IPS DF 4.7 (cell line): ENCODE measurements at regions not wholly inside any gene's neighbourhood (a gene's known extent, or its start where the extent isn't known, plus 50 kb on each side); places are given as distances from the start of the nearest gene placed in this dataset.

Experiments
- DNase-seq: peaks from one replicate; pipeline ENCODE4 v3.0.0-alpha.2; 2013; ENCODE audit warnings: low spot score; ENCODE audit errors: extremely low read depth

DNA sequence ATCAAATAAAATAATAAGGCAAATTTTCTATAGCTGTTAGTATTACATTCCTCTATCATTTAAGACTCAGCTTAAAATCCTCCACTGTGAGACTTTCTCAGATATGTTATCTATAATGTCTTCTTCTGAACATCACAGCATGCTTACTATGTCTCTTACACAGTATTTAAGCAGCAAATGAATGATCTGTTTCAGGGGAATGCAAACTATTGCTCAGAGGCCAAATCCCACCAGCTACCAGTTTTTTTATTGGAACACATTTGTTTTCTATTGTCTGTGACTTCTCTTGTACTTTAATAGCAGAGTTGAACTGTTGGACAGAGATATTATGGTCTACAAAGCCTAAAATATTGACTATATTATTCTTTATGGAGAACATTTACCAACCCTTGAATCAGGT is 59.6 kb downstream of the C3orf38 start:
- no peak for DNase-seq

DNA sequence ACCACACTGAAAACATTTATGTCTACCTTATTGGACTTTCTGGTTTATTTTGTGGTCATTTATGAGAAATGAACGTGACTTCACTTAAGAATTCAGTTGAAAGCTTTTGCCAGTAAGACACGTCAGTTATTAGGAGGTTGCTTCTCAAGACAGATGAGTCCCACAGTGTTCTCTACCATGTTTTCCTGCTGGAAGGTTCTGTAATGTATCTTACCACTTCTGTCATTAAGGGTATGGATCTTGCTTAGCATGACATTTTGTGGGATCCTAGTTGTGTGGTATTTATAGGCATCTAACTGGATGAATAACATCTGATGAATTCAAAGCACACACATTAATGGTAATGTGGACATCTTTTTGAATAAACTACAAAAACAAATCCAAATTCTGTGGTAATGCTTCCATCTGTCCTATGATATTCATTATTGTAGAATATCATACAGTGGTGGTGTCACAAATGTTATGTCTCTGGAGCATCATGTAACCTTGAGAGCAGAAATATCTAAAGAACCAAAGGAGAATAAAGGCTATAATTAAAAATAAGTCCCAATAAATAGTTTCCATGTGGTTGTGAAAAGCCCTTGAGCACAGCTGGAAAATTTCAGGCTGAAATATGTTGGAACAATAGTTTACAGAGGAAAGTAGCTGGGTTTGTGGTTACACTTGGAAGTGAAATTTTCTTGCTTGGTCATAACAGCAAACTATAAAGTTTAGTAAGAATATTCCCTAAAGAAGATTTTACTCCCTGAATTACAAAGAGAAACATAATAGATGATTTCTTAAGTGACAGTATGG is 61.5 kb downstream of the C3orf38 start:
- DNase-seq = no peak

DNA sequence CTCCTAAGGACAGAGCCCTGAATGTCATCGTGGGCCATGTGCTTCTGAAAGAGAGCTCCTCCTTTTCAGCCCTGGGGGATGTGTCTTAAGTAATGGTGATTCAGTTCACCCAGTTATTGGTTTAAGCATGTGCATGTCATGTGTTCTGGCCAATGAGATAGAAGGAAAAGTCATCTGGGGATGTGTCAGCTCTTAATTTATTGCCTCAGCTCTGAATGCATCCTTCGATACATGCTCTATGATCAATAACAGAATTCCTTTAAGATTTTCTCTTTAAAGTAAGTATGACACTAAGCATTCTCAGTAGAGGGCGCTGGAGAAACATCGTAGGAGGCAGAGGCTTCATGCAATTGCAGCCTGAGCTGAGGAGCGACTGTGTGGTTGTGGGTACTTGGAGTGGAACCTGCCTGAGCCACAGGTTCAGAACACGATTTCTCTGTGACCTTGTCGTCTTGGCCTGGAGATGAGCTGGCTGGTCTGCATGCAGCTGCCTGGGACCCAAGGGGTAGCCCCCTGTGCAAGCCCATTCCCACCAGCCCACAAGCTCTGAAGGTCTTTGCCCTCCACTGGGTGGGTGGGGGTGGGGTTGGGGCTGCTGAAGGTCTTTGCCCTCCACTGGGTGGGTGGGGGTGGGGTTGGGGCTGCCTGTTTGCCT is 69.5 kb downstream of the C3orf38 start:
- DNase-seq = peak; percentile 68

DNA sequence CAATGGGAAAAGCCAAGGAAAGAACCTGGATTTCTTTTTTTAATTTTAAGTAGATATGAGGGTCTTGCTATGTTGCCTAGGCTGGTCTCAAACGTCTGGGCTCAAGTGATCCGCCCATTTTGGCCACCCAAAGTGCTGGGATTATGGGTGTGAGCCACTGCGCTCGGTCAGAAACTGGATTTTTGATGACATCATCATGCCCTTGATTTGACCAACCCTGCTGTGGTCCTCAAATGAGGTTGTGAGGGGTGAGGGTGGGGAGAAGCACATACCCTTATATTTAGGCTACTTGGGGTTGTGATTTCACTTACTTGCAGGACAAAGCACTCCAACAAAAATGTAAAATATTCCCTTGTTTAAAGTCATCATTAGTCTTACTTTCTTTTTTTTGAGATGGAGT is 70.4 kb downstream of the C3orf38 start:
- no peak for DNase-seq

DNA sequence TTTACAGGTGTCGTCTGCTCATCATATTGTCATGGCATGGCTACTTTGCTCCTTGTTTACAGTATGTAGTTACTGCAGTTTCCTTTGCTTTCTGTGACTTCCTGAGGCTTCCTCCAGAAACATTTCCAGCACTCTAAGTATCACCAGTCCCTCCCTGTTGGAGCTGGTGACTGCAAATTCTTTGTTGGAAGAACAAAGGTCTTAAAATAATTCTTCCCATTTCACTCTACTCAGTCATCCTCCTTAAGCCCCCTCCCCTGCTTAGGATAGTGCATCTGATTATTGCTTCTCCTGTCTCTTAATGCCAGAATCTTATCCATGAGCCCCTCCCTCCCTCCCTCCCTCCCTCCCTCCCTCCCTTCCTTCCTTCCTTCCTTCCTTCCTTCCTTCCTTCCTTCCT is 72.0 kb downstream of the C3orf38 start:
- no peak for DNase-seq

DNA sequence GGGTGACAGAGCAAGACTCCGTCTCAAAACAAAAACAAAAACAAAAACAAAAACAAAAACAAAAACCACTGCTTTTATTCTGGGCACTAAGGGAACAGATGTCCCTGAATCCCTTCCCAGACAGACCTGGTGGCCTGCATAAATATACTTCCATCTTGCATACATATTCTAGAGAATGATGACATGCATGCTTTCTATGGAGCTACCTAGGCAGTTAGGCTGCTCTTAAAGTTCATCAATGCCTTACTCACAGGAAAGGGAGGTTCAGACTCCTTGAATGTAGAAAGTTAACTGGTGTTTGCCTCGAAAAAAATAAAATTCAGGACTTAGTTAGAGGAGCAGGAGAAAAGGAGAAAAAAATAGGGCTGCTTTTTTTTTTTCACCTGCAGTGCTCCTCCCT is 72.6 kb downstream of the C3orf38 start:
- DNase-seq = no peak

DNA sequence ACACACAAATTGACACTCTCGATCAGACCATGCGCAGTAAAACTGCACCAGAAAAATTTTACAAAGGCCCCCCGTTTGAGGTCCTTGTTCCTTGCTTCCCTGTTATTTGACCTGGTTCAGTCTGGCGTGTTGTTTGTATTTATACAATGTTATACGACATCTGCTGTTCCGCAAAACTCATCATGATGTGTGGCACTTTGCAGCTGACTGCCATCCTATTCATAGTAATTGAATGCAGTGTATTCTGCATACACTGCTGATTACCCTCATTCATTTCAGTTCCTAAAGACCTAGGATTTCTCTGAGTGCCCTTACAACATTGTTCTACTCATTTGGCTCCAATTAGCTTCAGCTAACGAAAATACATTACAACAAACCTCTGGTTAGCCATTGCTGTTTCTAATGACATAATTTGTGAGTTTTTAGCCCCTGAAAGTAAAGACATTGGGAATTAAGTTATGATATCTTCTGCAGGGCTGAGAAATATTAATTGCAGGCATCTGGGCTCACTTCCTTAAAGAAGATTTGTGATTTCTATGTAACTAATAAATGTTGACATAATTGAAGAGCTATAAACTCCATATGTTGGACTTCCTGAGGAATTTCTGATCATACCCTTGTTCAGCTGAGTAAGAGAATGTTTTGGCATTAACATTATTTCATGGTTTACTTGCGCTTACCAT is 75.7 kb downstream of the C3orf38 start:
- DNase-seq = no peak

DNA sequence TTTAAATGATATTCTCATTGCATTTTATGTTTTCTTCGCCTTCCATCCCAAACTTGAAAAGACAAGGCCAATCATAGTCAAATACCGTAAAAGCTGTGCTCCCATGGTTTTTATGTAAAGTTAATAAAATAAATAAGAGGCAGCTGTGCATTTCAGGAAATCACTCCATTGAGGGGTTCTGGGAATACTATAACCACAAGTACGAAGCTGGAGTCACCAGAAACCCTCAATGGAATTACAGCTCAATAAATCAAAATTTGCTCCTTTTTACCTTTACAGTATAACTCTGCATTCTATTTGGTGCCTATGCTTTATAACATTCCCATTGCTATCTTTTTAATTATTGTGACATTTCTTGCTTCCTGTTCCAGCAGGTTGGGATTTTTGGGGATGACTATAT is 77.2 kb downstream of the C3orf38 start:
- DNase-seq = no peak

DNA sequence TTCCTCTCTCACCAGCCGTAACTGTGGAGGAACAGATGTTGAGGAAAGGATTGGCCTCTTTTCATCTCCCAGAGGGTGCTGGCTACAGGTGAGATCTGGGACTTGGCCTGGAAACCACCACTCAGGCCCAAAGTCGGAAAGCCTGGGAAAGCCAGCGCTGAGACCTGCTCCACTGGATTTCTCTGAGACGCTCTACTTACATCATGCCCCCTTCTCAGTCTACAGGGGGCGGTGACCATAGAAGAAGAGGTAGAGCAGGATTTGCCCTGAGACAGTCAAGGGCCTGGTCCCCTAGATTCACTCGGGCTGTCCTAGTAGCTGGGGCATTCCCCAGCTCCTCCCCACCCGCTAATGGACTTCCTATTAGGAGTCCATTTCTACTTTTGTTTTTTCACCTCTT is 80.9 kb downstream of the C3orf38 start:
- no peak for DNase-seq

DNA sequence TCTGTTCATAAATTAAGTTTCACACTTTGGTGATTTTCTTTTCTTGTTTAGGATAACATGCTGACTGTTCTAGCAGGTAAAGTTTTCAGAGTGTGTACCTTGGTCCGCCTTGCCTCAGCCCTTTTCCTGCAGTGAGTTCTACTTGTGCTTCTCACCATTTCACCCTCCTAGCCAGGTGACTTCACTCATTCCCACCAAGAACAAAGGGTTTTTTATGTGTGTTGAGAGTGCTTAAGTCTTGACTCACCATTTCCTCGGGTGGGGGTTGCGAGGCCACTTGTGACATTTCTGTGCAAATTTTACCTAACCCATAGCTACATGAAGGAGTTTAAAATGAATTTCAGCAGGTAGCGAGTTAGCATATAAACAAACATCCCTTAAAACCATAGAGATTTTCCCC is 81.4 kb downstream of the C3orf38 start:
- no peak for DNase-seq

DNA sequence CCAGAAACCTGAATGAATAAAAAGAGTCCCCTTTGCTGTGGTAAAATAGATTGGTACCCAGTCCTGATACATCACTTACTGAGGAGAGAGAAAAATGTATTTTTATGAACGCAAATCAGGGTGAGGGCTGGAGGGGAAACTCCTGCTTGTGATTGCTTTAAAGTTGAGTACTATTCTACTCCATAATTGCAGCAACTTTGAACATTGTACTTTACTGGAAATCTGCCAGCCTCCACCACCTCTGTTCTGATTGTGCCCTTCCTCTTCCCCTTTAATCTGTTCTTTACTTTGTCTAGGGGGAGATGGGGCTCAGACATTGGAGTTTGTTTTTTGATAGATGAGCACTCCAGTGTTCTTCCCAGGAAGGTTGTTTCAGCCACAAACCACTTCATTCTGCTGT is 81.9 kb downstream of the C3orf38 start:
- no peak for DNase-seq

DNA sequence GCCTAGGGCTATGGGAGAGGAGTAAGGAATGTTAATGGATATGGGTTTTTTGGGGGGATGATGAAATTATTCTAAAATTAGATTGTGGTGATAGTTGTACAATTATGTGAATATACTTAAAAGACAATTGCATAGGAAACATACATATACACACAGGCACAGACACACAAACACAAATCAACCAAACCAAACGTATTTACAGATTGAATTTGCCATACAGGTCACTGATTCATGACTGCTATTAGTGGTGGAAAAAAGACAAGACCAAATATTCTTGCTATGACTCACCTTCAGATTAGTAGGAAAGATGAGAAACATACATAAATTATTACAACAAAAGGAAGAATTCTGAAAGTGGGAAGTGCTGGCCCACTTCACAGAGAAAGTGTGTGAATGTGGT is 85.3 kb downstream of the C3orf38 start:
- DNase-seq = no peak

DNA sequence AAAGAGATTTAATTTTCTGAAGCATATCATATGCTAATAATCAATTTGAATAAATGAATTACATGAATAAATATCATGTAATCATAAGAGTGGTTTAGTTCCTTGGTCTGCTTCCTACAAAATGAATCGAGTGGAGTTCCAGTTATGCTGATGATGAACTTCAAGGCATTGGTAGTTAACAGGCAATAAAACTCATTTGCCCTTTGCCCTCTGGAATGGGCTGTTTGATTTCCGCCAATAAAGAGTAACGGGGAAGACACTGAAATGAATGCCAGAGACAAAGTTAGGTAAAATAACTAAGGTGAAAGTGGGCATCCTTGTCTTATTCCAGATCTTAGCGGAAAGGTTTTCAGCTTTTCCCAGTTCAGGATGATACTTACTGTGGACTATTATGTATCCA is 90.1 kb downstream of the C3orf38 start:
- DNase-seq = no peak

DNA sequence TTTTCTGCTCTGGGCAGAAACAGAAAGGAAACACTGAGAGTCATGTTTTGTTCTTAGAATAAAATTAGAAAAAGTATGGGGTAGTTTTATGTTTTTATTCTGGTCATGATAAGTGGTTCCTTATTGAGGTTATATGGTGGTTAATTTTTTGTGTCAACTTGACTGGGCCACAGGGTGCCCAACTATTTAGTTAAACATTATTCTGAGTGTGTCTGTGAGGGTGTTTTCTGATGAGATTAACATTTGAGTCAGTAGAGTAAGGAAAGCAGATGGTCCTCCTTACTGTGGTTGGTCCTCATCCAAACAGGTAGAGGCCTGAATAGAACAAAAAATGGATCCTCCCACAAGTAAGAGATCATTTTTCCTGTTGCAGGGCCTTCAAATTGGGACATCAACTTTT is 98.9 kb downstream of the C3orf38 start:
- DNase-seq = no peak

DNA sequence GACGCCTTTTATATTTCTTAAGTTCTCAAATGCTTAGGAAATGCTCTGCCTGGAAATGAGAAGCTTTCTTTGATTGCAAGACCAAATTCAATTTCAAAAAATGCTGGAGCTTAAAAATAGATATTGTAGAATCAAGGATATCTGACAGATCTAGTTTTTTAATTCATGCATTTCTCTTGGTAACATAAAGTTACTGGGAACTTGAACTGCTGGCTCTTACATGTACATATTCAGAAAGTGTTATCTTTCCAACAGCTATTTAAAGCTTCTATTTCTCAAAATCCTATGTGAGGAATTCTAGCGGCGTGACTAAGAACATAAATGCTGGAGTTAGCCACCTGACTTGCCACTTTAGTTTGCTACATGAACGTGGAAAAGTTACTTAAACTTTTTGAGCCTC is 109.3 kb downstream of the C3orf38 start:
- no peak for DNase-seq

DNA sequence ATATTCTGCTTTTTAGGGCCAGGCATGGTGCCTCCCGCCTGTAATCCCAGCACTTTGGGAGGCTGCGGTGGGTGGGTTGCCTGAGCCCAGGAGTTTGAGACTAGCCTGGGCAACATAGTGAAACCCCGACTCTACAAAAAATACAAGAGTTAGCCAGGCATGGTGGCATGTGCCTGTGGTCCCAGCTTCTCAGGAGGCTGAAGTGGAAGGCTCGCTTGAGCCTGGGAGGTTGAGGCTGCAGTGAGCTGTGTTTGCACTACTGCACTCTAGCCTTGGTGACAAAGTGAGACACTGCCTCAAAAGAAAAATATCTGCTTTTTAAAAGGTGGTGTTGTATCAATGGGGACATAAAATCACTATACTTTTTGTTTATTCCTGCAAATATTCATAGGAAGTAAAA is 112.8 kb downstream of the C3orf38 start:
- DNase-seq = no peak

DNA sequence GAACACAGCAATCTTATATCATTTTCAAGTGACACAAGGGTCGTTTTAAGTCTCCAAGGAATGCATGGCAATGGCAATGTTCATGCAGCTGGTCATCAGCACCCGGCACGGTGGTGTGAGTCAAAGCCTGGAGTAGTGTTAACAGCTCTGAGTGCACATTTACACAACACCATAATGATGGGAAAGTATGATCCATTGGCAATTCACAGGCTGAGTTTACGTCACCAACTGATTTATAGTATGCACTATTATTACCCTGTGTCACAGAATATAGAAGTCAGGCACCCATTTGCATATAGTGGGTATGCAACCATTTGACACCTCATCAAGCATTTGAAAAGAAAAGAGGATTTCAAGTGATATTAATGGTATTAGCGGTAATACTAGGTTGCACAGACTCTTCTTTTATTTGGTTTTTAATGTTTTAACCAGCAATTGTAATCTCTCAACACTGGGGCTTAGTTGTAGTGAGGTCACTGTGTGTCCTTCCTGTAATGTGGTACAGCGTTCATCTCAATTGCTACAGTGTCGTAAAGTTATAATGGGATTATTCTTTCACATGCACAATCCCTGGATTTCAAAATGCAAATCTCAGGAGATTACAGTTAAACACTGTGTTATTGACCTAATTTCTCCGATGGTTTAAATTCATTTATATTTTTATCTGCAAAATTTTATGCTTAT is 113.8 kb downstream of the C3orf38 start:
- no peak for DNase-seq

DNA sequence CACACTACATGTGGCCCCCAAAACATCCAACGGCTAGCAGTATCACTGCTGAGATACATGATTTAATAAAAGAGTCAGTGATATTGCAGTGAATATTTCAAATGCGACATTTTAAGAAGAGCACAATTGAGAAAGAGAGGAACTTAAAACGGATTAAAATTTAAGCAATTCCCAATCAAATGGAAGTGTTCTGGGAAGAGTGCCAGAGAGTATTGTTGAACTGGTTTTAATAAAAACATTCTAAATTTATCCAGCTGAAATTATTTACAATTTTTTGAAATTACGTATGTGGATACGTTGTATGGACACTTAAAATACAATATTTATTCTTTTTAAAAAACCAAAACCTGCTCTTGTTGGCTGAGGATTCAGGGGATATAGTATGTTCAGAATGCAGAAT is 117.7 kb downstream of the C3orf38 start:
- DNase-seq = no peak

DNA sequence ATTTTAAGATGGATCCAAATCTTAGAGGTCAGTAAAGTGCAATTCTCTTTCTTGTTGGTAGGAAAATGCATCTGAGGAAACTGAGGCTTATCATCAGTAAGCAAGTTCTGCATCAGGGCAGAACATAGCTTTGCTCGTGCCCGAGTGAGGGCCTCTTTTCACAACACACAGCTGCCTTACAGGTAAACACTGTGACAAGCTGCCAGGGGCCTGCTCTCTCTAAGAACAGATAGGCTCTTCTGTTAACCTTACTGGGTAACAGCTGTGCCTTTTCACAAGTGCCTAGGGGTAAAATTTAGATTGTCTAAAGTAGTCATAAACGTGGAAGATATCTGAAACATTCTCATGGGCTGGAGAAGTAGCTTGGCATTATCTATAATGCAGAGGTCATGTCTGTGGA is 118.1 kb downstream of the C3orf38 start:
- DNase-seq = no peak

DNA sequence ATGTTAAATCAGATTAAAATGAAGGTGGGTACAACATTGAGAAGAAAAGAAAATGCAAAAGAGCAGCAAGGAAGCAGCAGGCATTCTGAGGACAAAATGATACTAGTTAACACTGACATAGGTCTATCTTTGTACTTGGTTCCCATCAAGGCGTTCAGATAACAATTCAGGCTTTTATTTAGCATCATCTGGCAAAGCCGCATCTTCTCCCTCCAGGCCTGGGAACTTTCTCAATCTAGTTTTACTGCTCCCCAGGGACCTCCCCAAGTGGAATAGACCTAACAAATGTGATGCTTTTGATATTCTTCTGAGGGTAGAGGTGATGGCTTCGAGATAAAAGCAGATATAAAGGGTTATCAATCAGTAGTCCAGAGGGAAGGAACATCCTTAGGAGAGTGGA is 130.6 kb downstream of the C3orf38 start:
- DNase-seq = no peak

DNA sequence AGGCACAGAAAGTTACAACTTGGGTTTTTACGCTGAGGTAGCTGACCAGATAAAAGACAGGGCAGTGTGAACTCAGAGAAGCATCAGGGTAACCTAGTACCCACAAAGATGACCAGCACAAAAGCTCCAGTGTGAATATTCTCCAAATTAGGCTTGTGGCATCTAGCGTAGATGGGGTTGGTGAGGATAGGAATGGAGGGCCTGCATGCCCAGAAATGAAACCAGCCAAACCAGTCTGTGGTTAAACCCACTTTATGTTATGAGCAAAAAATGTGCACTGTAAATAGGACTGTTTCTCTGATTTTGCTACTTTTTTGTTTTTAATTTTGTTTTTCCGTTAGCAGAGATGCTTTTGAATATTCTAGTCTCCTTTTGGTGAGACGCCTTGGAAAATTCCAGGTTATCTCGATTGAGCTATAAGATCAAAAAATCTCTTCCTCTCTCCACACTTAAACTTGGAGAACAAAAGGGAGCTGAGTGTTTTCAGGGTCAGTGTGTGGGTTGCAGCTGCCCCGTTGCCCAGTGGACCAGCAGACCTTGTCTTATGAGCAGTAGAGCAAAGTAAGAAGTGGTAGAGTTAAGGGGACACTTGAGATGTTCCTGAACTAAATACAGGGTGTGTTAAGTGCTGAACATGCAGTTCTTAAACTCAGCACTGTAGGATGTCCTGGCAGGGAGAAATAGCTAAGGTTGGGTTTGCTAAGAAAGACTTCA is 132.9 kb downstream of the C3orf38 start:
- DNase-seq = no peak

DNA sequence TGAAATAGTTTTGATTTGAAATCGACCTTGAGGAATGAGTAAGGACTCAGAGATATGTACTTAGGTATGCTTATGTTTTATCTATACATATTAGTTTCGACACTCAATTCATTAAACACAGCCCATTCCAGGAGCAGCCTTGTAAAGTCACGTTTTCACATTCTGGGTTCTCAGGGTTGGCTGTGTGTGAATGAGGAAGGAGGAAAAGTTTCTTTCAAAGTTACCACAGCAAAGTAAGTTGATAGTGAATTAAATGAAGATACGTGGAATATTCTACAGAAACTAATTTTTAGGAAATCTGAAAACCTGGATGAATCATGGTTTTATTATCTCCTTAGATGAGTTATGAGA is 133.5 kb downstream of the C3orf38 start:
- DNase-seq = no peak
